ENCODE measurements at regions not wholly inside any gene's neighbourhood (a gene's known extent, or its start where the extent isn't known, plus 50 kb on each side); places are given as distances from the start of the nearest gene placed in this dataset.

- Histone ChIP-seq H3K4me1 (no peaks in the 10 kb centered on the region), H3K36me3 (no peaks in the 10 kb centered on the region), H3K27ac (no peak overlapping the region), H3K9me3 (no peaks in the 10 kb centered on the region), H3K4me3 (no peak overlapping the region), H3K27me3 (no peaks in the 10 kb centered on the region)
- TF ChIP-seq CTCF (IDR thresholded peaks at IDR 0.05): no peak
- no peak for DNase-seq (ENCODE audit: low spot score)
Measured at GRCh38 chr21:31511258-31511657, 148.2 kb upstream of the SOD1 start.

- no peak for DNase-seq (ENCODE audit: low spot score)
- no peak for TF ChIP-seq CTCF (IDR thresholded peaks at IDR 0.05)
- Histone ChIP-seq H3K4me3 (no peak overlapping the region), H3K4me1 (no peaks in the 10 kb centered on the region), H3K36me3 (no peaks in the 10 kb centered on the region), H3K9me3 (no peaks in the 10 kb centered on the region), H3K27me3 (no peaks in the 10 kb centered on the region), H3K27ac (no peak overlapping the region)
Measured at GRCh38 chr21:31509194-31510017, 150.1 kb upstream of the SOD1 start.

- Histone ChIP-seq H3K4me3 (no peak overlapping the region), H3K27ac (no peak overlapping the region), H3K27me3 (no peaks in the 10 kb centered on the region), H3K9me3 (no peaks in the 10 kb centered on the region), H3K36me3 (no peaks in the 10 kb centered on the region), H3K4me1 (no peaks in the 10 kb centered on the region)
- TF ChIP-seq CTCF (IDR thresholded peaks at IDR 0.05): no peak
- DNase-seq (ENCODE audit: low spot score): no peak
Measured at GRCh38 chr21:31505975-31506374, 153.5 kb upstream of the SOD1 start.

GRCh38 chr21:31503939-31504338 is 155.6 kb upstream of the SOD1 start:
- no peaks in the 10 kb centered on the region for H3K27me3 ChIP-seq
- no peaks in the 10 kb centered on the region for H3K4me1 ChIP-seq
- H3K9me3 ChIP-seq: no peaks in the 10 kb centered on the region
- DNase-seq (ENCODE audit: low spot score): no peak
- no peaks in the 10 kb centered on the region for H3K36me3 ChIP-seq
- no peak for TF ChIP-seq CTCF (IDR thresholded peaks at IDR 0.05)
- H3K4me3 ChIP-seq: no peak overlapping the region
- H3K27ac ChIP-seq: no peak overlapping the region

GRCh38 chr21:31503467-31503866 is 156.0 kb upstream of the SOD1 start:
- TF ChIP-seq CTCF (IDR thresholded peaks at IDR 0.05): no peak

More at GRCh38 chr21:31503467-31503866, 156.0 kb upstream of the SOD1 start:
- no peaks in the 10 kb centered on the region for H3K36me3 ChIP-seq
- H3K4me3 ChIP-seq: no peak overlapping the region
- H3K4me1 ChIP-seq: no peaks in the 10 kb centered on the region
- no peaks in the 10 kb centered on the region for H3K27me3 ChIP-seq
- DNase-seq (ENCODE audit: low spot score): no peak
- no peaks in the 10 kb centered on the region for H3K9me3 ChIP-seq
- H3K27ac ChIP-seq: no peak overlapping the region

All from right atrium auricular region (tissue), 2 donors.